SK-N-MC (cell line): ENCODE measurements at regions not wholly inside any gene's neighbourhood (a gene's known extent, or its start where the extent isn't known, plus 50 kb on each side); places are given as distances from the start of the nearest gene placed in this dataset.

ENCODE experiments used
- DNase-seq: peaks from one replicate; pipeline ENCODE4 v3.0.0-alpha.2; 2011; ENCODE audit warnings: low read depth, low spot score
- H3K27ac ChIP-seq: fragments of 200-600 bp; sonication (generic); 2 replicates; pipeline ENCODE4 v1.5.1; 2016; ENCODE audit warnings: mixed run types
- H3K36me3 ChIP-seq: fragments of 200-600 bp; sonication (generic); 2 replicates; pipeline ENCODE4 v1.6.1; 2017; ENCODE audit warnings: antibody characterized with exemption, low read length, mixed read lengths; ENCODE audit not compliant: insufficient read depth
- H3K4me3 ChIP-seq: fragments of 200-600 bp; sonication (generic); 2 replicates; pipeline ENCODE4 v1.5.1; 2016
- H3K9ac ChIP-seq: fragments of 200-600 bp; sonication (generic); 2 replicates; pipeline ENCODE4 v1.8.0; 2017; ENCODE audit warnings: mixed run types, mixed read lengths; ENCODE audit not compliant: insufficient read length
- H3K9me3 ChIP-seq: fragments of 200-600 bp; sonication (generic); 2 replicates; pipeline ENCODE4 v1.6.1; 2017; ENCODE audit warnings: low read depth, mild to moderate bottlenecking, antibody characterized with exemption, low read length, moderate library complexity, mixed read lengths
- EZH2 ChIP-seq: fragments of 200-600 bp; sonication (generic); IDR thresholded peaks from one replicate; pipeline ENCODE4 v1.6.1; 2017; ENCODE audit warnings: antibody characterized with exemption
- FOXP2 ChIP-seq: optimal IDR thresholded peaks from 2 replicates; pipeline ENCODE3; 2011; ENCODE audit warnings: mild to moderate bottlenecking, moderate library complexity; ENCODE audit not compliant: insufficient read depth; ENCODE audit errors: extremely low read length, control extremely low read depth
- POLR2AphosphoS5 ChIP-seq: IDR thresholded peaks from 2 replicates; pipeline ENCODE4 v1.6.1; 2012; ENCODE audit warnings: mild to moderate bottlenecking, low read depth, low read length, borderline replicate concordance

GRCh38 chr2:191526091-191526490 lies 151.8 kb upstream of the NABP1 start:
- Histone ChIP-seq H3K9ac (no peak overlapping the region), H3K4me3 (no peak overlapping the region), H3K36me3 (no peaks in the 10 kb centered on the region), H3K27ac (no peak overlapping the region), H3K9me3 (no peaks in the 10 kb centered on the region)
- no peak for DNase-seq
- TF ChIP-seq POLR2AphosphoS5 (no peak), EZH2 (no peak), FOXP2 (no peak)

GRCh38 chr2:191526536-191526935 lies 151.4 kb upstream of the NABP1 start:
- no peaks in the 10 kb centered on the region for H3K36me3 ChIP-seq

GRCh38 chr2:191526953-191527556 lies 150.9 kb upstream of the NABP1 start:
- H3K36me3 ChIP-seq: no peaks in the 10 kb centered on the region
- DNase-seq: no peak
- no peaks in the 10 kb centered on the region for H3K9me3 ChIP-seq
- no peak overlapping the region for H3K9ac ChIP-seq
- no peak overlapping the region for H3K27ac ChIP-seq
- no peak for TF ChIP-seq EZH2
- no peak for TF ChIP-seq POLR2AphosphoS5
- TF ChIP-seq FOXP2: no peak
- H3K4me3 ChIP-seq: no peak overlapping the region

More at GRCh38 chr2:191526536-191526935, 151.4 kb upstream of the NABP1 start:
- no peak overlapping the region for H3K27ac ChIP-seq
- no peak overlapping the region for H3K9ac ChIP-seq
- no peak overlapping the region for H3K4me3 ChIP-seq
- no peak for TF ChIP-seq EZH2
- no peak for TF ChIP-seq POLR2AphosphoS5
- no peak for TF ChIP-seq FOXP2
- no peak for DNase-seq
- H3K9me3 ChIP-seq: no peaks in the 10 kb centered on the region

GRCh38 chr2:191530618-191531017 lies 147.3 kb upstream of the NABP1 start:
- Histone ChIP-seq H3K36me3 (no peaks in the 10 kb centered on the region), H3K4me3 (no peak overlapping the region), H3K9ac (no peak overlapping the region), H3K27ac (no peak overlapping the region), H3K9me3 (no peaks in the 10 kb centered on the region)
- no peak for DNase-seq
- TF ChIP-seq EZH2: no peak
- no peak for TF ChIP-seq POLR2AphosphoS5
- no peak for TF ChIP-seq FOXP2

GRCh38 chr2:191533693-191534180 lies 144.2 kb upstream of the NABP1 start:
- H3K27ac ChIP-seq: 0 out of 2 replicates have a peak overlapping the region, but pooled peaks have one; percentile 3
- no peak overlapping the region; the same call in 1 of the 2 replicates for H3K4me3 ChIP-seq
- TF ChIP-seq POLR2AphosphoS5 (no peak), EZH2 (no peak), FOXP2 (no peak)
- no peaks in the 10 kb centered on the region for H3K9me3 ChIP-seq
- no peak overlapping the region for H3K9ac ChIP-seq
- H3K36me3 ChIP-seq: no peaks in the 10 kb centered on the region
- DNase-seq: no peak

- Histone ChIP-seq H3K4me3 (no peak overlapping the region), H3K27ac (no peak overlapping the region), H3K36me3 (no peaks in the 10 kb centered on the region), H3K9me3 (no peaks in the 10 kb centered on the region), H3K9ac (no peak overlapping the region)
- DNase-seq: no peak
- TF ChIP-seq EZH2 (no peak), POLR2AphosphoS5 (no peak), FOXP2 (no peak)
These were observed 140.0 kb upstream of the NABP1 start for GRCh38 chr2:191537921-191538320.

GRCh38 chr2:191538334-191538903 lies 139.5 kb upstream of the NABP1 start:
- Histone ChIP-seq H3K9ac (no peak overlapping the region), H3K36me3 (no peaks in the 10 kb centered on the region), H3K4me3 (no peak overlapping the region), H3K9me3 (no peaks in the 10 kb centered on the region), H3K27ac (no peak overlapping the region)
- TF ChIP-seq EZH2 (no peak), POLR2AphosphoS5 (no peak), FOXP2 (no peak)
- no peak for DNase-seq

GRCh38 chr2:191539068-191539467 lies 138.9 kb upstream of the NABP1 start:
- TF ChIP-seq POLR2AphosphoS5 (no peak), FOXP2 (no peak), EZH2 (no peak)
- no peak overlapping the region for H3K4me3 ChIP-seq
- no peaks in the 10 kb centered on the region for H3K36me3 ChIP-seq
- H3K9me3 ChIP-seq: no peaks in the 10 kb centered on the region
- H3K27ac ChIP-seq: no peak overlapping the region
- DNase-seq: no peak
- H3K9ac ChIP-seq: no peak overlapping the region

GRCh38 chr2:191540681-191541080 lies 137.3 kb upstream of the NABP1 start:
- TF ChIP-seq POLR2AphosphoS5 (no peak), FOXP2 (no peak), EZH2 (no peak)
- H3K36me3 ChIP-seq: no peaks in the 10 kb centered on the region
- no peak overlapping the region for H3K4me3 ChIP-seq
- no peak overlapping the region for H3K27ac ChIP-seq
- H3K9ac ChIP-seq: no peak overlapping the region
- no peaks in the 10 kb centered on the region for H3K9me3 ChIP-seq
- DNase-seq: no peak
